ENCODE measurements at regions not wholly inside any gene's neighbourhood (a gene's known extent, or its start where the extent isn't known, plus 50 kb on each side); places are given as distances from the start of the nearest gene placed in this dataset.

DNA sequence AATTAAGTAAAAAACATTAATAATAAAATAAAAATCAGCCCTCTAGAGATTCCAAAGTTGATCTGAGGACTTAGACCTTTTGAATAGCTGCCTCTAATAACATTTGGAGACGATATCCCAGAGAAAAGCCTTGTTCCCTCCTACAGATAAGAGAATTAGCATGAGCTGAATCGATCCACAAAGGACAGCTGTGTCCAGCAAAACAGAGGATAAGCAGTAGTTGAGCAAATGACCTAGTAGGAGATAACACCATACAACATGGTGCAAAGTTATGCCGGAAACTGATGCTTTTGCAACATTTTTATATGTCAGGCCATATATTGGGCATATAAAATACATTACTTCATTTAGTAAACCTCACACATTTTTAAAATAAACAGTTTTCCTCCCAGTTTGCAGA is 212.2 kb upstream of the PRR16 start:
- TF ChIP-seq, protein P1, sequence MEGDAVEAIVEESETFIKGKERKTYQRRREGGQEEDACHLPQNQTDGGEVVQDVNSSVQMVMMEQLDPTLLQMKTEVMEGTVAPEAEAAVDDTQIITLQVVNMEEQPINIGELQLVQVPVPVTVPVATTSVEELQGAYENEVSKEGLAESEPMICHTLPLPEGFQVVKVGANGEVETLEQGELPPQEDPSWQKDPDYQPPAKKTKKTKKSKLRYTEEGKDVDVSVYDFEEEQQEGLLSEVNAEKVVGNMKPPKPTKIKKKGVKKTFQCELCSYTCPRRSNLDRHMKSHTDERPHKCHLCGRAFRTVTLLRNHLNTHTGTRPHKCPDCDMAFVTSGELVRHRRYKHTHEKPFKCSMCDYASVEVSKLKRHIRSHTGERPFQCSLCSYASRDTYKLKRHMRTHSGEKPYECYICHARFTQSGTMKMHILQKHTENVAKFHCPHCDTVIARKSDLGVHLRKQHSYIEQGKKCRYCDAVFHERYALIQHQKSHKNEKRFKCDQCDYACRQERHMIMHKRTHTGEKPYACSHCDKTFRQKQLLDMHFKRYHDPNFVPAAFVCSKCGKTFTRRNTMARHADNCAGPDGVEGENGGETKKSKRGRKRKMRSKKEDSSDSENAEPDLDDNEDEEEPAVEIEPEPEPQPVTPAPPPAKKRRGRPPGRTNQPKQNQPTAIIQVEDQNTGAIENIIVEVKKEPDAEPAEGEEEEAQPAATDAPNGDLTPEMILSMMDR (conservative IDR thresholded peaks at IDR 0.05; ENCODE audit: low read depth, low read length) = no peak
- no peak for TF ChIP-seq EZH2 (IDR thresholded peaks at IDR 0.05; ENCODE audit: borderline replicate concordance, low read depth, low read length, poor library complexity, severe bottlenecking)
